Brain microvascular endothelial cell (primary cell): ENCODE measurements at regions not wholly inside any gene's neighbourhood (a gene's known extent, or its start where the extent isn't known, plus 50 kb on each side); places are given as distances from the start of the nearest gene placed in this dataset.
"Not testable (repeated sequence)": the region's sequence is repeated elsewhere in the genome, so short reads cannot be mapped to it uniquely, and the experiment has no call there.

Source experiments
- DNase-seq: peaks from one replicate; pipeline ENCODE4 v3.0.0-alpha.2; 2020
- H3K27ac ChIP-seq: fragments of 250-450 bp; sonication (Bioruptor Pico); 2 replicates; pipeline ENCODE4 v1.5.1; 2020; ENCODE audit warnings: mild to moderate bottlenecking, moderate library complexity
- H3K27me3 ChIP-seq: fragments of 250-450 bp; sonication (Bioruptor Pico); replicated peaks from 2 replicates; pipeline ENCODE4 v1.5.1; 2020; ENCODE audit warnings: mild to moderate bottlenecking
- H3K36me3 ChIP-seq: fragments of 250-450 bp; sonication (Bioruptor Pico); replicated peaks from 2 replicates; pipeline ENCODE4 v1.5.1; 2020; ENCODE audit warnings: mild to moderate bottlenecking
- H3K4me3 ChIP-seq: 2 replicates; pipeline ENCODE4 v1.5.1; 2011; ENCODE audit warnings: low read depth, mild to moderate bottlenecking, control low read depth, low read length, moderate library complexity
- in situ Hi-C: cut with HindIII; loops from 2 replicates; pipeline ENCODE4 v1.10.0; 2017; ENCODE audit warnings: low sequenced_read_pairs, low pct_ligation_motif_present
- TF ChIP-seq, protein P1 (sequence below): IDR thresholded peaks from 2 replicates; pipeline ENCODE4 v1.5.1; 2011; ENCODE audit warnings: low read depth, mild to moderate bottlenecking, moderate library complexity, low read length, control low read depth, inconsistent platforms; ENCODE audit errors: missing control alignments

DNA sequence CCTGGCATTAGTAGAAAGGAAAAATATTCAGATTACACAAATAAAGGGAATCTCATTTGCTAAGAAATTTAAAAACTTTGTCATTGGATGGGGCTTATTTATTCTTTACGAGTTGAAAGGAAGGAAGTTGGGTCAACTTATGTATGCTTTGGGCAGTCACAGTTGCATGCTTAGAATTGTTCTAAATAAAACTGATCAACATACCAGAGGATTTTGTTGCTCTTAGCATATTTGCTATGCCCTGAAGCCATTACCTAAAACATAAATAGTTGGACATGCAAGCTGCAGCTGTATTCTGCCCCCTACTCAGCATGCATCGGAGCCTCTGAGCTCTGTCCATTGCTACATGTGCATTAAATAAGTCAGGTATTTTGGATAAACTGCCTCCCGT, 172.7 kb upstream of the MEF2C start:
- H3K36me3 ChIP-seq, result no peaks in the 10 kb centered on the region
- H3K4me3 ChIP-seq, result no peak overlapping the region
- H3K27me3 ChIP-seq, result no peaks in the 10 kb centered on the region
- in situ Hi-C loops, result no loop called here
- no peak for DNase-seq
- H3K27ac ChIP-seq, result no peak overlapping the region
- TF ChIP-seq, protein P1, sequence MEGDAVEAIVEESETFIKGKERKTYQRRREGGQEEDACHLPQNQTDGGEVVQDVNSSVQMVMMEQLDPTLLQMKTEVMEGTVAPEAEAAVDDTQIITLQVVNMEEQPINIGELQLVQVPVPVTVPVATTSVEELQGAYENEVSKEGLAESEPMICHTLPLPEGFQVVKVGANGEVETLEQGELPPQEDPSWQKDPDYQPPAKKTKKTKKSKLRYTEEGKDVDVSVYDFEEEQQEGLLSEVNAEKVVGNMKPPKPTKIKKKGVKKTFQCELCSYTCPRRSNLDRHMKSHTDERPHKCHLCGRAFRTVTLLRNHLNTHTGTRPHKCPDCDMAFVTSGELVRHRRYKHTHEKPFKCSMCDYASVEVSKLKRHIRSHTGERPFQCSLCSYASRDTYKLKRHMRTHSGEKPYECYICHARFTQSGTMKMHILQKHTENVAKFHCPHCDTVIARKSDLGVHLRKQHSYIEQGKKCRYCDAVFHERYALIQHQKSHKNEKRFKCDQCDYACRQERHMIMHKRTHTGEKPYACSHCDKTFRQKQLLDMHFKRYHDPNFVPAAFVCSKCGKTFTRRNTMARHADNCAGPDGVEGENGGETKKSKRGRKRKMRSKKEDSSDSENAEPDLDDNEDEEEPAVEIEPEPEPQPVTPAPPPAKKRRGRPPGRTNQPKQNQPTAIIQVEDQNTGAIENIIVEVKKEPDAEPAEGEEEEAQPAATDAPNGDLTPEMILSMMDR, result no peak

DNA sequence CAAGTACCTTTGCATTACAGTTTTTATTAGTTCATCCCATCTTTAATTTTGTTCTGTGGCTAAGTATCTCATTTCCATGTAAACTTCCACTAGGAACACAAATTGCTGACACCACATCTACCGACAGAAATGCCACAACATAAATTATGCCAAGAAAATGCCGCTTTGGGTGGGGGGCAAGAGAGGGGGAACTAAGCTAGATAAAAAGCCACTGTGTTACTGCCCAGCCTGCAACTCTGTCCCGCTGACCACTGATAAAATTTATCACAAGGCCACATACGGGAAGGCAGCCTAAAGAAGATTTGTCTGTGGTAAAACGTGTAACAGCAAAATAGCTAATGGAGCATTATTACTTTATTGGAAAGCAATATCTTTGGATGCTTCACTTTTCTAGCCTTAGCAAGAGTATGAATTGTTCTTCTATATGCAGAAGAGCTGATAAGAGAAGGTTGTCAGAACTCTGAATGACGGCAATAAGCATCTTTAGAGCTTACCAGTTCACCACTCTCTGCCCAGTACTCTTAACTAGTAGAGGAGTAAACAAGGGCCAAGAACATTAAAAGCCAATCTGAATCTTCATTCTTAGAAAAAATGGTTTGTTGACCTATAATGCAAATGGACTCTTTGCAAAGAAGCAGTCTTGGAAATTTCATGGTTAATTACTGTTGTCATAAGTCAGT, 172.2 kb upstream of the MEF2C start:
- in situ Hi-C loops, result no loop called here
- no peak for DNase-seq

DNA sequence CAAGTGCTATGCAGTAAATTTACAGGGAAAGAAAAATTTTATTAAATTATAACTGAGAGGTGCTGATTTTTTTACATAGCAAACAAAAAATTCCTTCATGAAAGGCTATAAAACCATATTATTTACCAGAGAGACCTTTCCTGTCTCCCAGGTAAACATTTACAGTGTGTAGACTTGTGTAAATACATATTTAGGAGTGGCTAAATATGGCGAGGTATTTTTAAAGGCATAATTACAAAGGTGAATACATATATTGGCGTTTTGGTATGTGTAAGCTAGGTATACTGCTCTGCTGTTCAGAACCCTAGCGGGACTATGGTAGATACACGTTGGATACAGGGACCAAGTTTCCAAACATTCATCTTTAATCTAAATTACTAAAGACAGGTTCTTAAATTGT, 170.6 kb upstream of the MEF2C start:
- DNase-seq, result no peak
- H3K36me3 ChIP-seq, result no peaks in the 10 kb centered on the region
- H3K27ac ChIP-seq, result no peak overlapping the region
- no peak overlapping the region for H3K4me3 ChIP-seq
- in situ Hi-C loops, result no loop called here
- TF ChIP-seq, protein P1, result no peak
- H3K27me3 ChIP-seq, result no peaks in the 10 kb centered on the region

More for the DNA sequence above, 172.2 kb upstream of the MEF2C start:
- Histone ChIP-seq H3K27me3 (no peaks in the 10 kb centered on the region), H3K27ac (no peak overlapping the region), H3K4me3 (no peak overlapping the region), H3K36me3 (no peaks in the 10 kb centered on the region)
- TF ChIP-seq, protein P1, result no peak

DNA sequence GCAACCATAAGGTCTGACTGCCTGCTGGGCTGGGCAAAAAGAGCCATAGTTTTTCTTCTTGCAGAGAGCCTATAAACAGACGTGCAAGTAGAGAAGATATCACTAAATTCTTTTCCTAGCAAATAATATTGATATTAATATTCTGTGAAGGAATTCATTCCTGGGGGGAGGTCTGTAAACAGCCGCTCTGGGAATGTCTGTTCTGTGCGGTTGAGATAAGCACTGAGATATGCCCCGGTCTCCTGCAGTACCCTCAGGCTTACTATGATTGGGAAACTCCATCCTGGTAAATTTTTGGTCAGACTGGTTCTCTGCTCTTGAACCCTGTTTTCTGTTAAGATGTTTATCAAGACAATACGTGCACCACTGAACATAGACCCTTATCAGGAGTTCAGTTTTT, 167.1 kb upstream of the MEF2C start:
- H3K27me3 ChIP-seq, in situ Hi-C loops, H3K4me3 ChIP-seq, H3K36me3 ChIP-seq, H3K27ac ChIP-seq, DNase-seq: not testable (repeated sequence)

DNA sequence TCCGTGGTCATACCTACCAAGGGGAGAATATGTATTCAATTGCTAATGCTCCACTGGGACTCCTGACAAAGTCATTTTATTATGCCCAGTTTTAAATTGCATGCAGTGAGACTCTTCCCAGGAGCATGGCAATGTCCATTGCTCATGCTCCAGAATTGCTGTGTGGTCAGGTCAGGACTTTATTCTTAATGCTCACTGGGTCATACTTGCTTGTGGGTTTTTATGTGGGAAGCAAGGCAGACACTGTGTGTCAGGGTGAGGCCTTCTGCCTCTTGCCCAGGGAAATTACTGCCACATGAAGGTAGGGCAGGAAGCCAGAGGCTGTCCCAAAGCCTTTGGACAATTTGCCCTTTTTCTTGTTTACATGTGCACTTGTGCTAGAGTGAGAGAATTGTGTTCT, 164.6 kb upstream of the MEF2C start:
- Histone ChIP-seq H3K36me3 (no peaks in the 10 kb centered on the region), H3K4me3 (no peak overlapping the region), H3K27ac (no peak overlapping the region), H3K27me3 (no peaks in the 10 kb centered on the region)
- no peak for DNase-seq
- TF ChIP-seq, protein P1, result no peak
- in situ Hi-C loops, result no loop called here

DNA sequence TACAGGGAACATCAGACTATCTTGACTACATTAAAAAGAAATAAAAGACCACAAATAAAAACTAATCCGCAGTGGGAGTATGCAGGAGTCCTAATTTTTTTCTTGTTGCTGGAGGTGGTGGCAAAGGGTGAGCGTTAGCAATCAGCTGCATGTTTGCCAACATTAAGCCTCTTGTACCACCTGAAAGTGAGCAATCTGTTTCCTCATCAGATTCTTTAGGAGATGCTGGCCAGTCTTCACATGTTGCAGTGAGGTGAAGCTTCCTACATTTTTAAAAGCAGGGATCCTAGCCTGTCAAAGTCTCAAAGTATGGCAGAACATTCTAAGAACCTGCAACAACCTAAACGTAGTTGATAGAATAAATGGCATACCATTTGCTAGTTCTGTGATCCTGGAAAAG, 162.2 kb upstream of the MEF2C start:
- in situ Hi-C loops, result no loop called here

More for the DNA sequence above, 162.2 kb upstream of the MEF2C start:
- TF ChIP-seq, protein P1, result no peak
- Histone ChIP-seq H3K4me3 (no peak overlapping the region), H3K27me3 (no peaks in the 10 kb centered on the region), H3K36me3 (no peaks in the 10 kb centered on the region), H3K27ac (no peak overlapping the region)
- no peak for DNase-seq
